ENCODE measurements at regions not wholly inside any gene's neighbourhood (a gene's known extent, or its start where the extent isn't known, plus 50 kb on each side); places are given as distances from the start of the nearest gene placed in this dataset.

GRCh38 chr16:85330694-85331188 is 218.5 kb upstream of the CIBAR2 start:
- TF ChIP-seq CTCF (IDR thresholded peaks at IDR 0.05 in 4 of 5, conservative IDR thresholded peaks at IDR 0.05 in 1 of 5) (peak in 4 of 5 experiments; percentile 57 to 68 (median 64)), POLR2A (IDR thresholded peaks at IDR 0.05) (no peak)
